HEK293T (cell line): ENCODE measurements at regions not wholly inside any gene's neighbourhood (a gene's known extent, or its start where the extent isn't known, plus 50 kb on each side); places are given as distances from the start of the nearest gene placed in this dataset.

Experiments used
- CTCF ChIA-PET: fragments of 350-600 bp; formaldehyde crosslinking; extraction: SDS; loops from one replicate; lab custom pipeline; 2021; ENCODE audit warnings: antibody characterized with exemption, inconsistent platforms; lab: Yijun Ruan, JAX
- POLR2A ChIA-PET: fragments of 350-600 bp; formaldehyde crosslinking; extraction: SDS; loops from one replicate; lab custom pipeline; 2020; ENCODE audit warnings: antibody characterized with exemption, inconsistent platforms; lab: Yijun Ruan, JAX
- DNase-seq: peaks from one replicate; pipeline ENCODE4 v3.0.0; 2012; ENCODE audit warnings: mixed read lengths; ENCODE audit errors: extremely low spot score
- ARNT ChIP-seq: fragments of 450-650 bp; IDR thresholded peaks from 2 replicates; pipeline ENCODE4 v1.6.1; 2017; ENCODE audit warnings: mild to moderate bottlenecking
- BHLHE40 ChIP-seq: fragments of 450-650 bp; IDR thresholded peaks from 2 replicates; pipeline ENCODE4 v1.6.1; 2016; ENCODE audit warnings: mild to moderate bottlenecking, moderate library complexity, borderline replicate concordance
- CTBP1 ChIP-seq: fragments of 450-650 bp; IDR thresholded peaks from 2 replicates; pipeline ENCODE4 v1.6.1; 2016; ENCODE audit warnings: borderline replicate concordance
- ELF4 ChIP-seq: fragments of 450-650 bp; IDR thresholded peaks from 2 replicates; pipeline ENCODE4 v1.6.1; 2017; ENCODE audit warnings: antibody characterized with exemption
- FOXA1 ChIP-seq: fragments of 450-650 bp; IDR thresholded peaks from 2 replicates; pipeline ENCODE4 v1.6.1; 2016; ENCODE audit warnings: mild to moderate bottlenecking
- FOXK2 ChIP-seq: fragments of 450-650 bp; IDR thresholded peaks from 2 replicates; pipeline ENCODE4 v1.6.1; 2016; ENCODE audit warnings: mild to moderate bottlenecking
- FOXM1 ChIP-seq: fragments of 450-650 bp; IDR thresholded peaks from 2 replicates; pipeline ENCODE4 v1.6.1; 2017; ENCODE audit warnings: mild to moderate bottlenecking, borderline replicate concordance
- HDGF ChIP-seq: fragments of 450-650 bp; IDR thresholded peaks from 2 replicates; pipeline ENCODE4 v1.6.1; 2017; ENCODE audit warnings: antibody characterized with exemption, borderline replicate concordance
- L3MBTL2 ChIP-seq: fragments of 450-650 bp; conservative IDR thresholded peaks from 2 replicates; pipeline ENCODE4 v1.6.1; 2016; ENCODE audit warnings: mild to moderate bottlenecking
- LEF1 ChIP-seq: fragments of 450-650 bp; IDR thresholded peaks from 2 replicates; pipeline ENCODE4 v1.6.1; 2017; ENCODE audit warnings: mild to moderate bottlenecking, borderline replicate concordance
- NFRKB ChIP-seq: fragments of 450-650 bp; IDR thresholded peaks from 2 replicates; pipeline ENCODE4 v1.6.1; 2016; ENCODE audit warnings: mild to moderate bottlenecking, moderate library complexity
- SP1 ChIP-seq: fragments of 450-650 bp; IDR thresholded peaks from 2 replicates; pipeline ENCODE4 v1.6.1; 2017
- SUZ12 ChIP-seq: fragments of 450-650 bp; IDR thresholded peaks from 2 replicates; pipeline ENCODE4 v1.6.1; 2016; ENCODE audit warnings: mild to moderate bottlenecking
- TARDBP ChIP-seq: fragments of 450-650 bp; IDR thresholded peaks from 2 replicates; pipeline ENCODE4 v1.6.1; 2016
- ZNF384 ChIP-seq: fragments of 450-650 bp; IDR thresholded peaks from 2 replicates; pipeline ENCODE4 v1.6.1; 2016
- TF ChIP-seq, protein P1 (sequence below): fragments of 450-650 bp; IDR thresholded peaks from 2 replicates; pipeline ENCODE4 v1.6.1; 2016

DNA sequence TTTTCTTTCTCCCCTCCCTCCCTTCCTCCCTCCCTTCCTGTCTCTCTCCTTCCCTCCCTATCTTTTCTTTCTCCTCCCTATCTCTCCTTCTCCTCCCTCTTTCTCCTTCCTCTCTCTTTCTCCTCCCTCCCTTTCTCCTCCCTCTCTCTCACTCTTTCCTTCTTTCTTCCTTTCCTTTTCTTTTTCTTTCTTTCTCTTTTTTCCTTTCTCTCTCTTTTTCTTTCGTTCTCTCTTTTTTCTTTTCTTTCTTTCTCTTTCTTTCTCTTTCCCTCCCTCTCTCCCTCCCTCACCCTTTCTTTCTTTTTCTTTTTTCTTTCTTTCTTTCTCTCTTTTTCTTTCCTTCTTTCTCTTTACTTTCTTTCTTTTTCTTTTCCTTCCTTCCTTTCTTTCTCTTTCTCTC lies 169.7 kb upstream of the LINC00305 start:
- ChIA-PET CTCF (no interaction called here), POLR2A (no interaction called here)
- no peak for TF ChIP-seq ZNF384
- TF ChIP-seq HDGF: no peak
- TF ChIP-seq ELF4: no peak
- TF ChIP-seq LEF1: no peak
- TF ChIP-seq NFRKB: no peak
- TF ChIP-seq FOXM1: no peak
- TF ChIP-seq, protein P1, sequence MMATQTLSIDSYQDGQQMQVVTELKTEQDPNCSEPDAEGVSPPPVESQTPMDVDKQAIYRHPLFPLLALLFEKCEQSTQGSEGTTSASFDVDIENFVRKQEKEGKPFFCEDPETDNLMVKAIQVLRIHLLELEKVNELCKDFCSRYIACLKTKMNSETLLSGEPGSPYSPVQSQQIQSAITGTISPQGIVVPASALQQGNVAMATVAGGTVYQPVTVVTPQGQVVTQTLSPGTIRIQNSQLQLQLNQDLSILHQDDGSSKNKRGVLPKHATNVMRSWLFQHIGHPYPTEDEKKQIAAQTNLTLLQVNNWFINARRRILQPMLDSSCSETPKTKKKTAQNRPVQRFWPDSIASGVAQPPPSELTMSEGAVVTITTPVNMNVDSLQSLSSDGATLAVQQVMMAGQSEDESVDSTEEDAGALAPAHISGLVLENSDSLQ: no peak
- TF ChIP-seq FOXK2: no peak
- TF ChIP-seq FOXA1: no peak
- TF ChIP-seq L3MBTL2: no peak
- no peak for TF ChIP-seq TARDBP
- DNase-seq: no peak

DNA sequence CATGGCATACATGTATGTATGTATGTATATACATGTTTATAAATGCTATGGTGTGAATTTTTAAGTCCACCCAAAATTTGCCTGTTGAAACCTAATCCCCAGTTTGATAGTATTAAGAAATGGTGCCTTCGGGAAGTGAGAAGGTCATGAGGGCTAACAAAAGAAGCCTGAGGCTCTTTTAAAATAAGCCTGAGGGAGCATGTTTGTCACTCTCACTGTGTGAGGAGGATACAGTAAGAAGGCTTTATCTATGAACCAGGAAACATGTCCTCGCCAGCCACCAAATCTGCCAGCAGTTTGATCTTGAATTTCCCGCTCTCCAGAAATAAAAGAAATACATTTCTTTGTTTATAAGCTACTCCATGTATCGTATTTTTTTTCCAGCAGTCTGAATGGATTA lies 163.0 kb upstream of the LINC00305 start:
- POLR2A ChIA-PET: no interaction called here
- TF ChIP-seq FOXA1: no peak
- TF ChIP-seq TARDBP: no peak
- no peak for TF ChIP-seq SP1
- TF ChIP-seq CTBP1: no peak
- TF ChIP-seq ELF4: no peak
- TF ChIP-seq ZNF384: no peak
- no peak for TF ChIP-seq FOXM1
- no peak for TF ChIP-seq LEF1
- TF ChIP-seq L3MBTL2: no peak
- no peak for TF ChIP-seq SUZ12
- no peak for TF ChIP-seq HDGF
- TF ChIP-seq FOXK2: no peak
- no peak for TF ChIP-seq ARNT
- TF ChIP-seq, protein P1: no peak
- TF ChIP-seq BHLHE40: no peak
- TF ChIP-seq NFRKB: no peak
- CTCF ChIA-PET: no interaction called here
- DNase-seq: no peak

DNA sequence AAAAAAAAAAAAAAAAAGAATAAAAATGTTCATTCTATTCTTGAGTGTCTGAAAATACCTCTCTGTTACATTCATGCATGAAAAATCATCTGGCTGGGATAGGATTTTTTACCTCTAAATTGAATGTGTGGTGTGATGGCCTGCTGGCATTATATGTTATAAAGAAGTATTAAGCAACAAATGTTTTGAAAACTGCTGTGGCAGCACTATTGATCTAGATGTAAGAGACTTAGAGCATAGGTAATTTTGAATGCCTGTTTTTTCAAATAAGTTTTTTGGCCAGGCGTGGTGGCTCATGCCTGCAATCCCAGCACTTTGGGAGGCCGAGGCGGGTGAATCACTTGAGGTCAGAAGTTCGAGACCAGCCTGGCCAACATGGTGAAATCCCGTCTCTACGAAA lies 147.0 kb upstream of the LINC00305 start:
- CTCF ChIA-PET: no interaction called here
- no peak for DNase-seq
- TF ChIP-seq LEF1 (no peak), L3MBTL2 (no peak), CTBP1 (no peak), FOXA1 (no peak), SP1 (no peak), FOXM1 (no peak), ZNF384 (no peak)
- TF ChIP-seq, protein P1: no peak
- POLR2A ChIA-PET: no interaction called here

DNA sequence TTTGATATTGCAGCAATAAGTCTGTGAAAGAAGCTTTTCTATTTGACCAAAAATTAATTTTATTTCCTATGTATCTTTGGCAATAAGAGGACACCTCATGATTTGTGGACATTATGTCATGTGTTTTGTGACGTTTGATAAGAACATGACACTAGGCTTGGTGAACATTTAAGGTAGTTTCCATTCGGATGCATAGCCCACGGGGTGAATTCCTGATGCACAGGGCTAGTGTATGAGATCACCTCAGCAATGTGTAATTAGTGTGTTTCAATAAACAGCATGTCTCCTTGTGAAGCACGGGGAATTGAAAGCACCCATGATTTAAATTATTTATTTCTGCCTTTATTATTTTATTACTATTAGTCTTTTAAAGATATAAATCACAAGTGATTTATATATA lies 146.1 kb upstream of the LINC00305 start:
- no peak for TF ChIP-seq NFRKB
- no peak for TF ChIP-seq SUZ12
- TF ChIP-seq SP1: no peak
- no peak for TF ChIP-seq ZNF384
- no peak for TF ChIP-seq CTBP1
- no peak for TF ChIP-seq FOXM1
- TF ChIP-seq, protein P1: no peak
- TF ChIP-seq BHLHE40: no peak
- no peak for TF ChIP-seq ARNT
- TF ChIP-seq HDGF: no peak
- TF ChIP-seq LEF1: no peak
- no peak for TF ChIP-seq FOXK2
- TF ChIP-seq FOXA1: no peak
- no peak for DNase-seq
- CTCF ChIA-PET: no interaction called here
- POLR2A ChIA-PET: no interaction called here

DNA sequence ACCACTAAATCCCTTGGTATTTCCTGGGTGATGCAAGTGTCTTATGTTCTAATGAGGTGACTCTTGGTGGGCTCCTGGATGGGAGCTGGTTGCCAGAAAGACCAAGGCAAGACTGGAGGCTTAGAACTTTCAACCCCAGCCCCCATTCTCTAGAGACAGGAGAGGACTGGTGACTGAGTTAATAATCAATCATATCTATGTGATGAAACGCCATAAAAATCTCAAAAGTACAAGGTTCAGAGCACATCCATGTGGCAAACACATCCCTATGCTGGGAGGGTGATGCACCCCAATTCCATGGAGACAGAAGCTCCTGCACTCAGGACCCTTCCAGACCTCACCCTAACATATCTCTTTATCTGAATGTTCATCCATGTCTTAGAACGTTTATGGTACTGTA lies 139.5 kb upstream of the LINC00305 start:
- POLR2A ChIA-PET: no interaction called here

More for the DNA sequence above, 139.5 kb upstream of the LINC00305 start:
- no peak for DNase-seq
- CTCF ChIA-PET: interaction anchor here (0.8 kb wide), 1 partner anchor 1181 kb away, joined by 3 read pairs; no protein-coding TSS in a partner anchor
- TF ChIP-seq L3MBTL2 (no peak), HDGF (no peak), ARNT (no peak), NFRKB (no peak), BHLHE40 (no peak), SP1 (no peak), SUZ12 (no peak), FOXM1 (no peak), LEF1 (no peak), ZNF384 (no peak), FOXK2 (no peak), CTBP1 (no peak), TARDBP (no peak), FOXA1 (no peak), ELF4 (no peak)
- TF ChIP-seq, protein P1: no peak
